GM19438 (cell line): ENCODE measurements at regions not wholly inside any gene's neighbourhood (a gene's known extent, or its start where the extent isn't known, plus 50 kb on each side); places are given as distances from the start of the nearest gene placed in this dataset.

Source experiments
- ATAC-seq: cut with Tn5 transposase; IDR thresholded peaks from one replicate; pipeline ENCODE4 v1.9.1; 2021; ENCODE audit warnings: low read depth; ENCODE audit not compliant: unreplicated experiment

- no peak for ATAC-seq
Measured at GRCh38 chr6:169848946-169849345, 97.5 kb downstream of the ERMARD start.

- no peak for ATAC-seq
Measured at GRCh38 chr6:169847901-169848311, 96.5 kb downstream of the ERMARD start.

GRCh38 chr6:169847141-169847674 is 95.8 kb downstream of the ERMARD start:
- no peak for ATAC-seq

- no peak for ATAC-seq
Measured at GRCh38 chr6:169846286-169847056, 95.0 kb downstream of the ERMARD start.

DNA sequence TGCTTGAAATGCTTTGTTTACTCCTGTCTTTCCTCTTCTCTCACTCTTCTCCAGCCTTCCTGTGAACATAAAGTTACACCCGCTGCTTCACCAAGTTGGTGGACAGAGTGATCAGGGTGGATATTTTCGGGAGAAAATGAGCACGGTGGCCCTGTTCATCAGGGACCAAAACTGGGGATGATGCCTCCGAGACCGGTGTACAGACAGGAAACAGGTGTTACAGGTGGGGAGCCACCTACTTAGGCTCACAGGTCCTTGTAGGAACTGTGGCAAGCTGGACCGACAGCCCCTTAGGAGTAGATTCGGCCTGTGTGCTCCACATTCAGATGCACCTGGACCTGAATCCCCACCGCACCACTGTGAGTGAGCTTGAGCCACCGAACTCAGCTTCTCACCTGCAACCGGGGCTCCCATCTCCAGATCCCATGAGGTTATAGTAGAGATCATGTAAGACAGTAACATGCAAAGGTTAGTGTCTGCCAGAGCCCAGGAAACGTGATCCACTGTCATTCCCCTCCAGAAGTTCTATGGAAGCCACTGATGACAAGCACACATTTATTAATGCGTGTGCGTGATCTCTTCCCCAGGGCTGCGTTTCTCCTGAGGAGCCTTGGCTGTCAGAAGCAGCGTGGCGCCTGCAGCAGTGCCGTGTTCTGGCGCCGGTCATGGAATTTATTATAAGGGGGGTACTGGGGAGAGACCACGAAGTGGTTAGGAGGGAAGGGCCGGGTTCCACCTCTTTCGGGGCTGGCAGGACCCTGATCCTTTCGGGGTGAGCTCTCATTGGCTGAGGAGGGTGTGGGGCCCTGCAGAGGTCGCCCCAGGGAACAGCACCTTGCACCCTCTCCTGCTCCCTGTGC is 94.2 kb downstream of the ERMARD start:
- ATAC-seq = no peak

GRCh38 chr6:169844946-169845345 is 93.5 kb downstream of the ERMARD start:
- no peak for ATAC-seq

DNA sequence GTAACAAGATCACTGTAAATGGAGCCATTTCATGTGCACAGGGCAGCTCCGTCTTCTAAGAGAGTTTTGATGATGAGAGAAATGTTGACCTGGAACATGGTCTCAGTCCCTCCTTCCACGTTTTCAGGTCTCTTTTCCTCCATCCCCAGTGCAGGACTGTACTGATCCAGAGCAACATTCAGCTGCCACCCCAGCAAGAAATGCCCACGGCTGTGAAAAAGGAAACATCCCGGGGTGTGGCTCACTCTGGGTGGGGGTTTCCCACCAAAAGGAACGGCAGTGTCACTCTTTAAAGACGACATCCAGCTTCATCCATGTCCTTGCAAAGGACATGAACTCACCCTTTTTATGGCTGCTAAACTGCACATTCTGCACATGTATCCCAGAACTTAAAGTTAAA is 92.6 kb downstream of the ERMARD start:
- no peak for ATAC-seq

DNA sequence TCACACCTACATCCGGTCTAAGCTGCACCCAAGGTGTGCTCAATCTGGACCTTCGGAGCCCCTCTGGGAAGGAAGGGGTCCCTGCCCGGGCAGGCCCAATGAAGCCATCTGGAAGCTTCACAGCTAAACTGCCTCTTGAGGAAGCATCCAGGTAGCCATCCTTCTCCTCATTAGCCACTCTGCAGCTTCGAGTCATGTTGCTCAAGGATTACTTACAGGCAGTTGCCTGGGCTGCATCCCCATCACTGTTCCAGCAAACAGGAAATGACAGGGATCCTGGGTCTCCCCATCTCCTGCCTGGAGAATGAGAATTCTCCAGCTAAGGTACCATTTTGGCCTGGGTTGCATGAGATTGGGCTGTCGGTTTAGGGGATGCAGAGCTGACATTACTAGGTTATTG is 91.7 kb downstream of the ERMARD start:
- no peak for ATAC-seq

GRCh38 chr6:169841907-169842606 is 90.6 kb downstream of the ERMARD start:
- no peak for ATAC-seq

- ATAC-seq = no peak
Measured at GRCh38 chr6:169841251-169841650, 89.8 kb downstream of the ERMARD start.

DNA sequence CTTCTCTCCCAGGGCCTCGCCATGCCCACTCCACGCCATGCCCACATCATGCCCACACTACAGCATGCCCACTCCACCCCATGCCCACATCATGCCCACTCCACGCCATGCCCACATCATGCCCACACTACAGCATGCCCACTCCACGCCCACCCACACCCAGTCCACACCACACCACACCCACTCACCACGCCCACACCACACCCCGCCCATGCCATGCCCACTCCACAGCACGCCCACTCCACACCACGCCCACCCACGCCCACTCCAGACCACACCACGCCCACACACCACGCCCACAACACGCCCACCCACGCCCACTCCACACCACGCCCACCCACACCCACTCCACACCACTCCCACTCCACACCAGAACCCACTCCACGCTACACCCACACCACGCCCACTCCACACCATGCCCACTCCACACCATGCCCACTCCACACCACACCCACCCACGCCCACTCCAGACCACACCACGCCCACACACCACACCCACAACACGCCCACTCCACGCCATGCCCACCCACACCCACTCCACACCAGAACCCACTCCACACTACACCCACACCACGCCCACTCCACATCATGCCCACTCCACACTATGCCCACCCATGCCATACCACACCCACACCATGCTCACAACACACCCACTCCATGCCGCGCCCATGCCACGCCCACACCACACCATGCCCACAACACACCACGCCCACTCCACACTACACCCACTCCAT is 88.6 kb downstream of the ERMARD start:
- no peak for ATAC-seq

DNA sequence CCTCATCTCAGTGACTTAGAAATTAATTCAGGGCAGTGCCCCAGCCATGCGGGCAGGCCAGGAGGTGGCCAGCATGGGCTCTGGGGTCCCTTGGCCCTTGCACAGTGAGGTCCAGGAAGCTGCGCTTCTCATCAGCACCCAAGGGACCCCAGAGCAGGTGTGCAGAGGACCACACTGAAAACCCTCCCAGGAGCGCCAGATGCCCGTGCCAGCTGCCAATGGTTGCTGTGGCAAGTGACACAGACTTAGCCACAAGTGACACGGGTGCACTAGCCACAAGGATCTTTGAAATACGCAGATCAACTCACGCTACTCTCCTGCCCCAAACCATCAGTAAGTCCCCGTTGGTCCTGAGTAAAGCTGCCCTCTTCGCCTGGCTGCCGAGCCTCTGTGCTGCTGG is 88.1 kb downstream of the ERMARD start:
- no peak for ATAC-seq

- ATAC-seq = no peak
Measured at GRCh38 chr6:169839029-169839481, 87.6 kb downstream of the ERMARD start.

- ATAC-seq = no peak
Measured at GRCh38 chr6:169838346-169839028, 87.1 kb downstream of the ERMARD start.

DNA sequence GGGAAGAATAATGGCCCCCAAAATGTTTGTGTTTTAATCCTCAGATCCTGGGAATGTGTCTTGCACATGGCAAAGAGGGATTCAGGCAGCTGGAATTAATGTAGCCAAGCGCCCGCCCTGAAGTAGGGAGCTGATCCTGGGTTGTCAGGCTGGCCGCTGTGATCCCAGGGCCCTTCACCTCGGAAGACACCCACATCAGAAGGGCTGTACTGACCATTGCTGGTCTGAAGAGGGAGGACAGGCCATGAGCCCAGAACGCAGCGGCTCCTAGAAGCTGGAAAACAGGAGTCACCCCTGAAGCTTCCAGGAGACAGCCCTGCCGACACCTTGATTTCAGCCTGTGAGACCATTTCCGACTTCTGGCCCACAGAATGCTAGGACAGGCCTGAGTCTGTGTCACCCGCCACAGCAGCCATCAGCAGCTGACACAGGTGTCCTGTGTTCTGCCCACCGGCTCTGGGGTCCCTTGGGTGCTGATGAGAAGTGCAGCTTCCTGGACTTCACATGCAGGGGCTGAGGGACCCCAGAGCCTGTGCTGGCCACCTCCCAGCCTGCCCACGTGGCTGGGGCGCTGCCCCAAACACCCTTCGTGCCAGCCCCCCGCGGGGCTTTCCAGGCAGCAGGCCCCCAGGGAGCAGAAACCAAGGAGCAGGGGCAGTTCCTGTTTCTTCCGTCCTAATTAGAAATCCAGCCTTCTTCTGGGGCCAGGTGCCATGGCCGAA is 86.3 kb downstream of the ERMARD start:
- no peak for ATAC-seq

GRCh38 chr6:169833258-169833794 is 81.9 kb downstream of the ERMARD start:
- no peak for ATAC-seq

DNA sequence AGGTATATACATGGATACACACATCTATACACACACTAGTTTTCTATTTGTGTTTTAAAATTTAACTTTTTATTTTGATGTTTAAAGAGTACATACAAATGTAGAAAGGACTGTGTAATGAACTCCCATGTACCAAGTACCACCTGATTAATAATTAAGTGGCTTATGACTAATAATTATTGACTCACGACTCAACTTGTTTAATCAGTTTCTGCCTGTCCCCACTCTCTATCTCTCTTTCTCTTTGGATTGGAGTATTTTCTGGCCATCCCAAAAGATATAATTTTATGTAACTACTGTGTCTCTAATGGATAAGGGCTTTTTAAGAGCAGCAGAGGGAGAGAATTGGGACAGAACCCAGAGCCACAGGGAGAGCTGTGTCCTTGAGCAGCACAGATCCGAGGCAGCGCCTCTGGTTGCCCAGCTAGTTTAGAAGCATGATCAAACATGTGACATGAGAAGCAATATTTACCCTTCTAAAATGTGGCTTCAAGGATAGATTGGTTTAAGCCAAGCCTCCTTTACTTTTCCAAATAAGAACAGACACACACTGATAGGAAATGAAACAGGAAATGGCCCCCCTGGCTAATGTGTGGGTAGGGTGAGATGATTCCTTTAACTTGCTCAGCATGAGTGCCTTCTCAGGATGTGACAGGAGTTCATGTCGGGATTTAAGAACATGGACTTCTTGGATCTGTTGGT is 81.0 kb downstream of the ERMARD start:
- ATAC-seq = no peak
